ENCODE measurements at regions not wholly inside any gene's neighbourhood (a gene's known extent, or its start where the extent isn't known, plus 50 kb on each side); places are given as distances from the start of the nearest gene placed in this dataset.

- Histone ChIP-seq H3K4me2 (ENCODE audit: insufficient read depth in 1 of 2, low read depth in 2 of 2, low read length in 2 of 2) (no peak overlapping the region), H3K18ac (ENCODE audit: extremely low read depth, low read length) (no peak overlapping the region), H2BK20ac (ENCODE audit: low read length) (no peak overlapping the region), H2BK120ac (replicated peaks; ENCODE audit: low read depth, low read length) (no peak overlapping the region), H2BK12ac (ENCODE audit: low read depth, low read length) (no peak overlapping the region), H3K4ac (replicated peaks; ENCODE audit: insufficient read length, low read depth, low read length) (no peak overlapping the region), H4K20me1 (replicated peaks in 1 of 2; ENCODE audit: control insufficient read depth in 1 of 2, insufficient read depth in 2 of 2, low read length in 2 of 2) (no peaks in the 10 kb centered on the region), H3K56ac (replicated peaks; ENCODE audit: insufficient read length, low read depth, low read length) (no peak overlapping the region), H3K14ac (ENCODE audit: insufficient read length) (no peak overlapping the region), H2BK5ac (ENCODE audit: low read depth, low read length) (no peak overlapping the region), H3K27ac (ENCODE audit: low read depth, low read length) (no peak overlapping the region), H2AK5ac (ENCODE audit: low read depth, low read length) (no peak overlapping the region), H4K5ac (ENCODE audit: insufficient read length, low read depth, low read length) (no peak overlapping the region), H3K4me3 (ENCODE audit: extremely low read depth in 1 of 4, insufficient read depth in 2 of 4, low read depth in 3 of 4, low read length in 4 of 4) (no peak overlapping the region), H3K23me2 (ENCODE audit: low read depth, low read length) (no peaks in the 10 kb centered on the region), H3K9ac (replicated peaks in 1 of 4; ENCODE audit: extremely low read depth in 1 of 4, low read depth in 3 of 4, low read length in 3 of 4) (no peak overlapping the region), H4K8ac (ENCODE audit: extremely low read depth, insufficient read depth, low read length) (no peak overlapping the region), H3K9me3 (ENCODE audit: insufficient read depth in 2 of 2, low read depth in 1 of 2, low read length in 1 of 2) (no peaks in the 10 kb centered on the region), H2AFZ (ENCODE audit: low read length) (no peak overlapping the region), H3K4me1 (replicated peaks in 1 of 4; ENCODE audit: control insufficient read depth in 3 of 4, insufficient read depth in 4 of 4, low read length in 3 of 4) (no peaks in the 10 kb centered on the region), H3K36me3 (ENCODE audit: control insufficient read depth in 2 of 4, insufficient read depth in 4 of 4, low read length in 3 of 4) (no peaks in the 10 kb centered on the region), H3K27me3 (replicated peaks in 1 of 4; ENCODE audit: control insufficient read depth in 3 of 4, extremely low read depth in 1 of 4, insufficient read depth in 3 of 4, low read length in 3 of 4) (peaks cover 0 to 1% (median 0%) of the 10 kb centered on the region in 4 experiments; a peak in 1 of 7 replicates), H3K23ac (ENCODE audit: insufficient read length) (no peak overlapping the region), H2BK15ac (ENCODE audit: low read length) (no peak overlapping the region), H3K79me1 (ENCODE audit: low read depth, low read length) (no peaks in the 10 kb centered on the region), H3K79me2 (ENCODE audit: control insufficient read depth in 1 of 2, insufficient read depth in 2 of 2, low read length in 2 of 2) (no peaks in the 10 kb centered on the region), H4K91ac (replicated peaks; ENCODE audit: insufficient read length, low read length) (no peak overlapping the region)
- no peak for DNase-seq (ENCODE audit: low read depth in 1 of 2, low spot score in 2 of 2)
- ChIA-PET CTCF (ENCODE audit: partially characterized antibody) (interaction anchor here (0.6 to 2.6 kb wide), 2 partner anchors 41 to 59 kb away, joined by 3 to 7 read pairs; no protein-coding TSS in a partner anchor), POLR2A (ENCODE audit: partially characterized antibody) (no interaction called here)
- no peak for FAIRE-seq
- 85% methylated on average over 2 of the region's 2 CpGs; no CpG with 5 or more reads in 1 of the 2 experiments for WGBS, 2 experiments (ENCODE audit: extremely low coverage in 1 of 2, insufficient coverage in 1 of 2, insufficient read length in 1 of 2, insufficient replicate concordance in 2 of 2, low coverage in 1 of 2, low lambda C conversion rate in 2 of 2, missing lambda C conversion rate in 1 of 2)
- no peak for TF ChIP-seq KDM5A (IDR thresholded peaks at IDR 0.05; ENCODE audit: low read length)
- TF ChIP-seq BRCA1 (IDR thresholded peaks at IDR 0.05; ENCODE audit: low read depth, low read length) = no peak
- no peak for TF ChIP-seq NRF1 (IDR thresholded peaks at IDR 0.05; ENCODE audit: low read depth, low read length)
- TF ChIP-seq CBX5 (IDR thresholded peaks at IDR 0.05; ENCODE audit: low read depth, low read length) = no peak
- TF ChIP-seq SUZ12 (IDR thresholded peaks at IDR 0.05; ENCODE audit: low read length) = no peak
- no peak for TF ChIP-seq BCL11A (IDR thresholded peaks at IDR 0.05; ENCODE audit: low read depth in 2 of 2, low read length in 2 of 2)
- TF ChIP-seq SRF (IDR thresholded peaks at IDR 0.05; ENCODE audit: low read depth, low read length) = no peak
- TF ChIP-seq BACH1 (IDR thresholded peaks at IDR 0.05; ENCODE audit: low read length) = no peak
- TF ChIP-seq POLR2A (IDR thresholded peaks at IDR 0.05; ENCODE audit: control extremely low read depth in 1 of 2, low read depth in 2 of 2, low read length in 2 of 2) = no peak
- no peak for TF ChIP-seq CTCF (IDR thresholded peaks at IDR 0.05; ENCODE audit: control extremely low read depth in 1 of 3, insufficient read depth in 1 of 3, low read depth in 1 of 3, low read length in 3 of 3)
- TF ChIP-seq MAFK (IDR thresholded peaks at IDR 0.05; ENCODE audit: low read depth, low read length) = no peak
- TF ChIP-seq ATF3 (IDR thresholded peaks at IDR 0.05; ENCODE audit: insufficient read depth, low read depth, low read length) = no peak
- no peak for TF ChIP-seq CTBP2 (IDR thresholded peaks at IDR 0.05; ENCODE audit: borderline replicate concordance, insufficient read depth, insufficient read length, low read length)
Measured at GRCh38 chr2:235194351-235194750, 242.5 kb downstream of the SH3BP4 start.
